ENCODE measurements at regions not wholly inside any gene's neighbourhood (a gene's known extent, or its start where the extent isn't known, plus 50 kb on each side); places are given as distances from the start of the nearest gene placed in this dataset.
"Not testable (repeated sequence)": the region's sequence is repeated elsewhere in the genome, so short reads cannot be mapped to it uniquely, and the experiment has no call there.

- DNase-seq, result no peak
These were observed 51.8 kb upstream of the ZSWIM5 start for GRCh38 chr1:45258059-45258650.

- DNase-seq, result no peak
These were observed 52.6 kb upstream of the ZSWIM5 start for GRCh38 chr1:45259053-45259452.

- no peak for DNase-seq
These were observed 53.8 kb upstream of the ZSWIM5 start for GRCh38 chr1:45260244-45260643.

- DNase-seq, result no peak
These were observed 56.7 kb upstream of the ZSWIM5 start for GRCh38 chr1:45263132-45263531.

- DNase-seq, result no peak
These were observed 58.8 kb upstream of the ZSWIM5 start for GRCh38 chr1:45265244-45265643.

- DNase-seq, result peak; percentile 57
These were observed 59.9 kb upstream of the ZSWIM5 start for GRCh38 chr1:45266151-45266801.

GRCh38 chr1:45268310-45268709 is 58.4 kb upstream of the HPDL start:
- DNase-seq, result not testable (repeated sequence)

GRCh38 chr1:45272267-45272666 is 54.4 kb upstream of the HPDL start:
- not testable (repeated sequence) for DNase-seq

GRCh38 chr1:45272913-45273371 is 53.8 kb upstream of the HPDL start:
- no peak for DNase-seq

GRCh38 chr1:45275054-45275453 is 51.6 kb upstream of the HPDL start:
- DNase-seq, result no peak
